ENCODE measurements at regions not wholly inside any gene's neighbourhood (a gene's known extent, or its start where the extent isn't known, plus 50 kb on each side); places are given as distances from the start of the nearest gene placed in this dataset.

GRCh38 chr7:96599288-96599936 lies 110.2 kb downstream of the SEM1 start:
- FAIRE-seq = no peak
- no peak for DNase-seq (ENCODE audit: insufficient read length, low spot score)
- TF ChIP-seq PAX5 (IDR thresholded peaks at IDR 0.05; ENCODE audit: insufficient read depth, low read length, severe bottlenecking) (no peak), SPI1 (IDR thresholded peaks at IDR 0.05; ENCODE audit: low read depth, low read length) (no peak), TAF1 (IDR thresholded peaks at IDR 0.05; ENCODE audit: low read depth, low read length) (no peak)

- FAIRE-seq (no peak), DNase-seq (ENCODE audit: insufficient read length, low spot score) (no peak)
- no peak for TF ChIP-seq SPI1 (IDR thresholded peaks at IDR 0.05; ENCODE audit: low read depth, low read length)
- TF ChIP-seq PAX5 (IDR thresholded peaks at IDR 0.05; ENCODE audit: insufficient read depth, low read length, severe bottlenecking) = no peak
- TF ChIP-seq TAF1 (IDR thresholded peaks at IDR 0.05; ENCODE audit: low read depth, low read length) = no peak
- no peak for TF ChIP-seq POLR2A (IDR thresholded peaks at IDR 0.05; ENCODE audit: low read depth, low read length)
- no peak for TF ChIP-seq POLR2AphosphoS5 (IDR thresholded peaks at IDR 0.05; ENCODE audit: low read depth, low read length)
- no peak for TF ChIP-seq POU2F2 (IDR thresholded peaks at IDR 0.05; ENCODE audit: low read depth, low read length)
Measured at GRCh38 chr7:96598421-96598820, 111.2 kb downstream of the SEM1 start.

- FAIRE-seq (no peak), DNase-seq (ENCODE audit: insufficient read length, low spot score) (no peak)
- no peak for TF ChIP-seq POLR2A (IDR thresholded peaks at IDR 0.05; ENCODE audit: low read depth, low read length)
- no peak for TF ChIP-seq TAF1 (IDR thresholded peaks at IDR 0.05; ENCODE audit: low read depth, low read length)
- no peak for TF ChIP-seq SPI1 (IDR thresholded peaks at IDR 0.05; ENCODE audit: low read depth, low read length)
- no peak for TF ChIP-seq PAX5 (IDR thresholded peaks at IDR 0.05; ENCODE audit: insufficient read depth, low read length, severe bottlenecking)
- no peak for TF ChIP-seq POLR2AphosphoS5 (IDR thresholded peaks at IDR 0.05; ENCODE audit: low read depth, low read length)
- no peak for TF ChIP-seq POU2F2 (IDR thresholded peaks at IDR 0.05; ENCODE audit: low read depth, low read length)
Measured at GRCh38 chr7:96596120-96596826, 113.4 kb downstream of the SEM1 start.

- no peak for TF ChIP-seq TAF1 (IDR thresholded peaks at IDR 0.05; ENCODE audit: low read depth, low read length)
- TF ChIP-seq SPI1 (IDR thresholded peaks at IDR 0.05; ENCODE audit: low read depth, low read length) = no peak
- no peak for TF ChIP-seq POLR2A (IDR thresholded peaks at IDR 0.05; ENCODE audit: low read depth, low read length)
- TF ChIP-seq POLR2AphosphoS5 (IDR thresholded peaks at IDR 0.05; ENCODE audit: low read depth, low read length) = no peak
- no peak for TF ChIP-seq POU2F2 (IDR thresholded peaks at IDR 0.05; ENCODE audit: low read depth, low read length)
- no peak for TF ChIP-seq PAX5 (IDR thresholded peaks at IDR 0.05; ENCODE audit: insufficient read depth, low read length, severe bottlenecking)
- FAIRE-seq (no peak), DNase-seq (ENCODE audit: insufficient read length, low spot score) (no peak)
Measured at GRCh38 chr7:96591900-96592676, 117.6 kb downstream of the SEM1 start.

GRCh38 chr7:96591159-96591899 lies 118.3 kb downstream of the SEM1 start:
- no peak for DNase-seq (ENCODE audit: insufficient read length, low spot score)
- no peak for FAIRE-seq
- TF ChIP-seq PAX5 (IDR thresholded peaks at IDR 0.05; ENCODE audit: insufficient read depth, low read length, severe bottlenecking) (no peak), POLR2AphosphoS5 (IDR thresholded peaks at IDR 0.05; ENCODE audit: low read depth, low read length) (no peak), TAF1 (IDR thresholded peaks at IDR 0.05; ENCODE audit: low read depth, low read length) (no peak), POU2F2 (IDR thresholded peaks at IDR 0.05; ENCODE audit: low read depth, low read length) (no peak), SPI1 (IDR thresholded peaks at IDR 0.05; ENCODE audit: low read depth, low read length) (no peak), POLR2A (IDR thresholded peaks at IDR 0.05; ENCODE audit: low read depth, low read length) (no peak)

- FAIRE-seq (no peak), DNase-seq (ENCODE audit: insufficient read length, low spot score) (no peak)
- TF ChIP-seq TAF1 (IDR thresholded peaks at IDR 0.05; ENCODE audit: low read depth, low read length) (no peak), POLR2A (IDR thresholded peaks at IDR 0.05; ENCODE audit: low read depth, low read length) (no peak), POLR2AphosphoS5 (IDR thresholded peaks at IDR 0.05; ENCODE audit: low read depth, low read length) (no peak)
Measured at GRCh38 chr7:96589038-96589437, 120.6 kb downstream of the SEM1 start.

- DNase-seq (ENCODE audit: insufficient read length, low spot score) (no peak), FAIRE-seq (no peak)
- TF ChIP-seq POU2F2 (IDR thresholded peaks at IDR 0.05; ENCODE audit: low read depth, low read length) = no peak
- no peak for TF ChIP-seq SPI1 (IDR thresholded peaks at IDR 0.05; ENCODE audit: low read depth, low read length)
- no peak for TF ChIP-seq POLR2AphosphoS5 (IDR thresholded peaks at IDR 0.05; ENCODE audit: low read depth, low read length)
- no peak for TF ChIP-seq POLR2A (IDR thresholded peaks at IDR 0.05; ENCODE audit: low read depth, low read length)
- no peak for TF ChIP-seq TAF1 (IDR thresholded peaks at IDR 0.05; ENCODE audit: low read depth, low read length)
- TF ChIP-seq PAX5 (IDR thresholded peaks at IDR 0.05; ENCODE audit: insufficient read depth, low read length, severe bottlenecking) = no peak
Measured at GRCh38 chr7:96579119-96579518, 130.5 kb downstream of the SEM1 start.

GRCh38 chr7:96578606-96579005 lies 131.0 kb downstream of the SEM1 start:
- no peak for FAIRE-seq
- no peak for DNase-seq (ENCODE audit: insufficient read length, low spot score)
- TF ChIP-seq POLR2AphosphoS5 (IDR thresholded peaks at IDR 0.05; ENCODE audit: low read depth, low read length) (no peak), PAX5 (IDR thresholded peaks at IDR 0.05; ENCODE audit: insufficient read depth, low read length, severe bottlenecking) (no peak), TAF1 (IDR thresholded peaks at IDR 0.05; ENCODE audit: low read depth, low read length) (no peak), SPI1 (IDR thresholded peaks at IDR 0.05; ENCODE audit: low read depth, low read length) (no peak), POU2F2 (IDR thresholded peaks at IDR 0.05; ENCODE audit: low read depth, low read length) (no peak), POLR2A (IDR thresholded peaks at IDR 0.05; ENCODE audit: low read depth, low read length) (no peak)

GRCh38 chr7:96563409-96563808 lies 146.2 kb downstream of the SEM1 start:
- no peak for TF ChIP-seq POLR2A (IDR thresholded peaks at IDR 0.05; ENCODE audit: low read depth, low read length)
- TF ChIP-seq POLR2AphosphoS5 (IDR thresholded peaks at IDR 0.05; ENCODE audit: low read depth, low read length) = no peak
- TF ChIP-seq TAF1 (IDR thresholded peaks at IDR 0.05; ENCODE audit: low read depth, low read length) = no peak
- TF ChIP-seq POU2F2 (IDR thresholded peaks at IDR 0.05; ENCODE audit: low read depth, low read length) = no peak
- no peak for TF ChIP-seq SPI1 (IDR thresholded peaks at IDR 0.05; ENCODE audit: low read depth, low read length)
- no peak for TF ChIP-seq PAX5 (IDR thresholded peaks at IDR 0.05; ENCODE audit: insufficient read depth, low read length, severe bottlenecking)
- FAIRE-seq = no peak
- no peak for DNase-seq (ENCODE audit: insufficient read length, low spot score)

All from GM12891 (cell line).